ENCODE measurements at regions not wholly inside any gene's neighbourhood (a gene's known extent, or its start where the extent isn't known, plus 50 kb on each side); places are given as distances from the start of the nearest gene placed in this dataset.

DNA sequence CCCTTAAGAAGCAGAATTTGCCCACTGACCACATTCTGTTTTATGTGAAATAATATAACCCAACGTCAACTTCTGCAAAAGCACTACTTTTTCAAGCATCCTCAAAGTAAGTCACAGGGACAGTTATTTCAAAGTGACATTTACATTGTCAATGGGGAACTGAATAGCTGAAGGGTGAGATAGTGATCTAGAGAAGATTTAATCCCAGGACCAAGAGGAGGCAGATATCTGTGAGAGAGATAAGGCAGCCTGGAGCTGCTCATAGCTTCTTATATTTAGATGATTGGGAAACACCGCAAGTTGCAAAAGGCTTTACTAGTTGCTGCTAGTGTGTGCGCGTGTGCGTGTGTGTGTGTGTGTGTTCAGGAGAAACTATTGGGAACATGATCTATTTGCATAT is 210.4 kb upstream of the RFX3 start:
- no peaks in the 10 kb centered on the region for H3K27me3 ChIP-seq (replicated peaks in 1 of 2; ENCODE audit: control insufficient read depth in 2 of 2, insufficient read depth in 2 of 2, low read length in 1 of 2)
- no peak for TF ChIP-seq NR2C2 (IDR thresholded peaks at IDR 0.05; ENCODE audit: borderline replicate concordance, control insufficient read depth, insufficient read length, low read depth)
- no peak for TF ChIP-seq SIN3A (IDR thresholded peaks at IDR 0.05; ENCODE audit: low read depth, low read length)
- TF ChIP-seq FOS (IDR thresholded peaks at IDR 0.05; ENCODE audit: borderline replicate concordance, extremely low read depth, insufficient read length), result no peak
- no peak for TF ChIP-seq FOXM1 (IDR thresholded peaks at IDR 0.05; ENCODE audit: low read depth, low read length)
- TF ChIP-seq RBBP5 (conservative IDR thresholded peaks at IDR 0.05), result no peak
- TF ChIP-seq GABPA (IDR thresholded peaks at IDR 0.05; ENCODE audit: low read depth), result no peak
- no peak for TF ChIP-seq PML (IDR thresholded peaks at IDR 0.05; ENCODE audit: low read length)
- no peak for TF ChIP-seq GATAD2B (conservative IDR thresholded peaks at IDR 0.05; ENCODE audit: low read depth)
- no peak for TF ChIP-seq KDM1A (IDR thresholded peaks at IDR 0.05; ENCODE audit: borderline replicate concordance)
- no peak for TF ChIP-seq HCFC1 (IDR thresholded peaks at IDR 0.05; ENCODE audit: low read length)
- TF ChIP-seq TARDBP (IDR thresholded peaks at IDR 0.05; ENCODE audit: borderline replicate concordance), result no peak
- no peak for TF ChIP-seq FOXK2 (IDR thresholded peaks at IDR 0.05)
- TF ChIP-seq, protein P1, sequence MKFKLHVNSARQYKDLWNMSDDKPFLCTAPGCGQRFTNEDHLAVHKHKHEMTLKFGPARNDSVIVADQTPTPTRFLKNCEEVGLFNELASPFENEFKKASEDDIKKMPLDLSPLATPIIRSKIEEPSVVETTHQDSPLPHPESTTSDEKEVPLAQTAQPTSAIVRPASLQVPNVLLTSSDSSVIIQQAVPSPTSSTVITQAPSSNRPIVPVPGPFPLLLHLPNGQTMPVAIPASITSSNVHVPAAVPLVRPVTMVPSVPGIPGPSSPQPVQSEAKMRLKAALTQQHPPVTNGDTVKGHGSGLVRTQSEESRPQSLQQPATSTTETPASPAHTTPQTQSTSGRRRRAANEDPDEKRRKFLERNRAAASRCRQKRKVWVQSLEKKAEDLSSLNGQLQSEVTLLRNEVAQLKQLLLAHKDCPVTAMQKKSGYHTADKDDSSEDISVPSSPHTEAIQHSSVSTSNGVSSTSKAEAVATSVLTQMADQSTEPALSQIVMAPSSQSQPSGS (IDR thresholded peaks at IDR 0.05; ENCODE audit: low read length), result no peak
- no peak for TF ChIP-seq POLR2AphosphoS5 (IDR thresholded peaks at IDR 0.05; ENCODE audit: low read length)
- no peak for TF ChIP-seq CEBPB (IDR thresholded peaks at IDR 0.05; ENCODE audit: borderline replicate concordance in 1 of 2, low read depth in 2 of 2, low read length in 2 of 2)
- TF ChIP-seq LARP7 (IDR thresholded peaks at IDR 0.05), result no peak
- TF ChIP-seq ATF3 (IDR thresholded peaks at IDR 0.05; ENCODE audit: borderline replicate concordance, extremely low read depth, low read depth, low read length), result no peak
- TF ChIP-seq STAT1 (conservative IDR thresholded peaks at IDR 0.05), result no peak
- TF ChIP-seq MXI1 (IDR thresholded peaks at IDR 0.05; ENCODE audit: low read depth, low read length), result no peak
- TF ChIP-seq, protein P2, sequence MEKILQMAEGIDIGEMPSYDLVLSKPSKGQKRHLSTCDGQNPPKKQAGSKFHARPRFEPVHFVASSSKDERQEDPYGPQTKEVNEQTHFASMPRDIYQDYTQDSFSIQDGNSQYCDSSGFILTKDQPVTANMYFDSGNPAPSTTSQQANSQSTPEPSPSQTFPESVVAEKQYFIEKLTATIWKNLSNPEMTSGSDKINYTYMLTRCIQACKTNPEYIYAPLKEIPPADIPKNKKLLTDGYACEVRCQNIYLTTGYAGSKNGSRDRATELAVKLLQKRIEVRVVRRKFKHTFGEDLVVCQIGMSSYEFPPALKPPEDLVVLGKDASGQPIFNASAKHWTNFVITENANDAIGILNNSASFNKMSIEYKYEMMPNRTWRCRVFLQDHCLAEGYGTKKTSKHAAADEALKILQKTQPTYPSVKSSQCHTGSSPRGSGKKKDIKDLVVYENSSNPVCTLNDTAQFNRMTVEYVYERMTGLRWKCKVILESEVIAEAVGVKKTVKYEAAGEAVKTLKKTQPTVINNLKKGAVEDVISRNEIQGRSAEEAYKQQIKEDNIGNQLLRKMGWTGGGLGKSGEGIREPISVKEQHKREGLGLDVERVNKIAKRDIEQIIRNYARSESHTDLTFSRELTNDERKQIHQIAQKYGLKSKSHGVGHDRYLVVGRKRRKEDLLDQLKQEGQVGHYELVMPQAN (conservative IDR thresholded peaks at IDR 0.05), result no peak
- H3K9me3 ChIP-seq (replicated peaks; ENCODE audit: control insufficient read depth, insufficient read depth, low read length), result no peaks in the 10 kb centered on the region
- in situ Hi-C loops (cut with MboI) (loop anchor here (10.0 kb wide), 2 partner anchors 261 to 599 kb away; no protein-coding TSS in a partner anchor), intact Hi-C loops (cut with micrococcal nuclease; ENCODE audit: unreplicated experiment) (no loop called here)
- no peaks in the 10 kb centered on the region for H3K79me2 ChIP-seq (ENCODE audit: control insufficient read depth, insufficient read depth, low read length)
- CTCF ChIA-PET, result no interaction called here
- FAIRE-seq, result no peak
- BruUV-seq (replicated peaks), result no TSS peak
- no peak overlapping the region for H3K27ac ChIP-seq (ENCODE audit: control insufficient read depth, insufficient read depth)
- no peak overlapping the region for H3K4me3 ChIP-seq
- no peaks in the 10 kb centered on the region for H3K36me3 ChIP-seq (ENCODE audit: control insufficient read depth in 2 of 2, insufficient read depth in 2 of 2, low read length in 1 of 2)
- POLR2A ChIA-PET, result interaction anchor here (0.6 kb wide), 1 partner anchor 631 kb away, joined by 4 read pairs; no protein-coding TSS in a partner anchor
- no peaks in the 10 kb centered on the region for H4K20me1 ChIP-seq (ENCODE audit: control insufficient read depth, insufficient read depth)
- no peak for ATAC-seq
- H3K4me2 ChIP-seq (ENCODE audit: control insufficient read depth, insufficient read depth), result no peak overlapping the region
- H3K4me1 ChIP-seq (ENCODE audit: control insufficient read depth, insufficient read depth, low read length), result peaks cover 9% of the 10 kb centered on the region; the same call in 1 of the 2 replicates
- DNase-seq (ENCODE audit: low read depth, low spot score), result no peak
- no peak overlapping the region for H3K9ac ChIP-seq (ENCODE audit: control insufficient read depth, insufficient read depth, low read length)
- SMC1A ChIA-PET (ENCODE audit: uncharacterized antibody, unreplicated experiment), result interaction anchor here (0.6 to 1.5 kb wide), 2 partner anchors 8 to 269 kb away, joined by 3 read pairs; no protein-coding TSS in a partner anchor
- RAD21 ChIA-PET (ENCODE audit: unreplicated experiment), result no interaction called here
- H2AFZ ChIP-seq (ENCODE audit: control insufficient read depth, low read depth, low read length), result no peak overlapping the region
- 67% methylated on average over 5 of the region's 5 CpGs for WGBS (ENCODE audit: insufficient coverage, insufficient replicate concordance, low lambda C conversion rate, missing lambda C conversion rate)
